H9 (cell line): ENCODE measurements at regions not wholly inside any gene's neighbourhood (a gene's known extent, or its start where the extent isn't known, plus 50 kb on each side); places are given as distances from the start of the nearest gene placed in this dataset.

Experiments used
- DNase-seq: peaks from one replicate; pipeline ENCODE4 v3.0.0-alpha.2; 2017
- H2AFZ ChIP-seq: one replicate; pipeline ENCODE4 v1.6.1; 2013; ENCODE audit warnings: mild to moderate bottlenecking, low read length, control low read depth, moderate library complexity
- H2AK5ac ChIP-seq: 2 replicates; pipeline ENCODE4 v1.6.1; 2013; ENCODE audit warnings: low read length, control low read depth, mixed read lengths; ENCODE audit not compliant: insufficient read length
- H2BK120ac ChIP-seq: one replicate; pipeline ENCODE4 v1.6.1; 2013; ENCODE audit warnings: low read depth, mild to moderate bottlenecking, low read length, control low read depth, inconsistent platforms; ENCODE audit not compliant: poor library complexity, severe bottlenecking
- H2BK12ac ChIP-seq: 2 replicates; pipeline ENCODE4 v1.6.1; 2013; ENCODE audit warnings: low read length, control low read depth, mixed read lengths, low read depth; ENCODE audit not compliant: insufficient read length
- H2BK15ac ChIP-seq: 2 replicates; pipeline ENCODE4 v1.6.1; 2013; ENCODE audit warnings: low read depth, low read length, control low read depth
- H2BK20ac ChIP-seq: one replicate; pipeline ENCODE4 v1.6.1; 2013; ENCODE audit warnings: low read depth, mild to moderate bottlenecking, low read length, control low read depth, inconsistent platforms; ENCODE audit not compliant: poor library complexity, severe bottlenecking
- H2BK5ac ChIP-seq: 2 replicates; pipeline ENCODE4 v1.6.1; 2013; ENCODE audit warnings: low read length, control low read depth, mixed read lengths; ENCODE audit not compliant: insufficient read length
- H3K14ac ChIP-seq: 2 replicates; pipeline ENCODE4 v1.6.1; 2013; ENCODE audit warnings: low read length, control low read depth; ENCODE audit not compliant: insufficient read depth
- H3K18ac ChIP-seq: 2 replicates; pipeline ENCODE4 v1.6.1; 2013; ENCODE audit warnings: low read depth, mild to moderate bottlenecking, mixed read lengths, low read length, control low read depth; ENCODE audit not compliant: insufficient read length
- H3K23ac ChIP-seq: 2 replicates; pipeline ENCODE4 v1.6.1; 2013; ENCODE audit warnings: low read length, control low read depth, mixed read lengths, low read depth; ENCODE audit not compliant: insufficient read length
- H3K23me2 ChIP-seq: 2 replicates; pipeline ENCODE4 v1.6.1; 2013; ENCODE audit warnings: low read depth, mild to moderate bottlenecking, mixed read lengths, low read length, control low read depth; ENCODE audit not compliant: insufficient read length, poor library complexity, severe bottlenecking
- H3K27ac ChIP-seq: 2 replicates; pipeline ENCODE4 v1.5.1; 2013; ENCODE audit warnings: low read length, control low read depth, mixed read lengths, low read depth; ENCODE audit not compliant: insufficient read length
- H3K27me3 ChIP-seq: 2 replicates; pipeline ENCODE4 v1.6.1; 2013; ENCODE audit warnings: low read length, control low read depth, inconsistent platforms; ENCODE audit not compliant: insufficient read depth
- H3K4ac ChIP-seq: 2 replicates; pipeline ENCODE4 v1.6.1; 2013; ENCODE audit warnings: low read depth, mild to moderate bottlenecking, control low read depth, inconsistent platforms, low read length, moderate library complexity
- H3K4me1 ChIP-seq: 2 replicates; pipeline ENCODE4 v1.6.1; 2013; ENCODE audit warnings: low read length, control low read depth, inconsistent platforms; ENCODE audit not compliant: insufficient read depth
- H3K4me2 ChIP-seq: 2 replicates; pipeline ENCODE4 v1.6.1; 2013; ENCODE audit warnings: low read length, control low read depth, mixed read lengths; ENCODE audit not compliant: insufficient read length, insufficient read depth
- H3K56ac ChIP-seq: 2 replicates; pipeline ENCODE4 v1.6.1; 2013; ENCODE audit warnings: low read depth, mild to moderate bottlenecking, mixed read lengths, low read length, control low read depth; ENCODE audit not compliant: insufficient read length
- H3K79me1 ChIP-seq: 2 replicates; pipeline ENCODE4 v1.6.1; 2013; ENCODE audit warnings: low read depth, mild to moderate bottlenecking, moderate library complexity, low read length, control low read depth, inconsistent platforms; ENCODE audit not compliant: insufficient read depth, poor library complexity, severe bottlenecking
- H3K79me2 ChIP-seq: 2 replicates; pipeline ENCODE4 v1.6.1; 2013; ENCODE audit warnings: low read length, control low read depth, inconsistent platforms; ENCODE audit not compliant: insufficient read depth
- H3K9ac ChIP-seq: 2 replicates; pipeline ENCODE4 v1.6.1; 2013; ENCODE audit warnings: low read length, control low read depth, mixed read lengths; ENCODE audit not compliant: insufficient read length; ENCODE audit errors: extremely low read depth
- H3K9me3 ChIP-seq: one replicate; pipeline ENCODE4 v1.6.1; 2013; ENCODE audit warnings: low read depth, low read length, inconsistent platforms; ENCODE audit not compliant: control insufficient read depth
- H3T11ph ChIP-seq: one replicate; pipeline ENCODE4 v1.6.1; 2013; ENCODE audit warnings: mild to moderate bottlenecking, low read length, control low read depth, inconsistent platforms
- H4K20me1 ChIP-seq: one replicate; pipeline ENCODE4 v1.6.1; 2013; ENCODE audit not compliant: control insufficient read depth, insufficient read length, insufficient read depth
- H4K5ac ChIP-seq: 2 replicates; pipeline ENCODE4 v1.6.1; 2013; ENCODE audit warnings: low read depth, mild to moderate bottlenecking, mixed read lengths, low read length, control low read depth; ENCODE audit not compliant: insufficient read length
- H4K8ac ChIP-seq: replicated peaks from 2 replicates; pipeline ENCODE4 v1.6.1; 2013; ENCODE audit warnings: low read length, control low read depth, mixed read lengths, low read depth; ENCODE audit not compliant: insufficient read length
- H4K91ac ChIP-seq: 2 replicates; pipeline ENCODE4 v1.6.1; 2013; ENCODE audit warnings: low read depth, mild to moderate bottlenecking, moderate library complexity, mixed read lengths, low read length, control low read depth; ENCODE audit not compliant: insufficient read length
- H3K27ac Mint-ChIP-seq, 3 experiments: 2 replicates in 2 of 3; 3 replicates in 1 of 3; pipeline ENCODE4 v1.8.0; 2020 to 2021; ENCODE audit warnings: mixed read lengths in 3 of 3, mild to moderate bottlenecking in 1 of 3, moderate library complexity in 1 of 3
- H3K27me3 Mint-ChIP-seq: 2 replicates; pipeline ENCODE4 v1.8.0; 2021; ENCODE audit warnings: low read depth, mild to moderate bottlenecking, moderate library complexity, mixed read lengths
- H3K36me3 Mint-ChIP-seq, 3 experiments: 2 replicates in 2 of 3; 3 replicates in 1 of 3; pipeline ENCODE4 v1.8.0; 2020 to 2021; ENCODE audit warnings: low read depth in 3 of 3, mixed read lengths in 3 of 3; ENCODE audit not compliant: insufficient read depth in 1 of 3
- H3K4me1 Mint-ChIP-seq, 2 experiments: 2 replicates each; pipeline ENCODE4 v1.8.0; 2020; ENCODE audit warnings: mixed read lengths in 2 of 2
- H3K4me3 Mint-ChIP-seq, 2 experiments: 2 replicates in 1 of 2; 3 replicates in 1 of 2; pipeline ENCODE4 v1.8.0; 2020 to 2021; ENCODE audit warnings: mild to moderate bottlenecking in 2 of 2, mixed read lengths in 2 of 2, moderate library complexity in 1 of 2
- H3K9me3 Mint-ChIP-seq, 2 experiments: 2 replicates in 1 of 2; 3 replicates in 1 of 2; pipeline ENCODE4 v1.8.0; 2020; ENCODE audit warnings: mild to moderate bottlenecking in 2 of 2, mixed read lengths in 2 of 2, moderate library complexity in 1 of 2
- CTCF ChIP-seq: fragments of 200-600 bp; sonication (generic); conservative IDR thresholded peaks from 3 replicates; pipeline ENCODE4 v1.8.0; 2021; ENCODE audit warnings: antibody characterized with exemption, mild to moderate bottlenecking
- WGBS: extraction: QIAGEN DNeasy Blood & Tissue Kit; methylation state at CpG from one replicate; pipeline ENCODE4 v1.1.7; 2013; ENCODE audit warnings: missing lambda C conversion rate, low lambda C conversion rate, mixed read lengths; ENCODE audit not compliant: insufficient read length; ENCODE audit errors: extremely low coverage; 5-methylcytosine and 5-hydroxymethylcytosine counted together

GRCh38 chrX:146658379-146658778 is 151.2 kb upstream of the CXorf51B start:
- no peak for TF ChIP-seq CTCF
- no peak overlapping the region for H3K9ac ChIP-seq
- Mint-ChIP-seq H3K4me3 (no peak overlapping the region), H3K9me3 (peaks cover 60 to 72% of the 10 kb centered on the region in 2 experiments), H3K4me1 (no peaks in the 10 kb centered on the region), H3K27me3 (no peaks in the 10 kb centered on the region), H3K27ac (no peak overlapping the region), H3K36me3 (peaks cover 12 to 33% (median 22%) of the 10 kb centered on the region in 3 experiments; a peak in 6 of 7 replicates)
- H2BK15ac ChIP-seq: no peak overlapping the region
- no peak overlapping the region for H2BK5ac ChIP-seq
- H3K23me2 ChIP-seq: no peaks in the 10 kb centered on the region
- H3K18ac ChIP-seq: no peak overlapping the region
- no peak for DNase-seq
- no peak overlapping the region for H3K4ac ChIP-seq
- H3K9me3 ChIP-seq: peaks cover 36% of the 10 kb centered on the region
- no peak overlapping the region for H4K91ac ChIP-seq
- no peaks in the 10 kb centered on the region for H4K20me1 ChIP-seq
- H3K27me3 ChIP-seq: no peaks in the 10 kb centered on the region
- H2BK12ac ChIP-seq: no peak overlapping the region
- H3K14ac ChIP-seq: no peak overlapping the region
- H2BK120ac ChIP-seq: no peak overlapping the region
- H2BK20ac ChIP-seq: no peak overlapping the region
- H4K5ac ChIP-seq: no peak overlapping the region
- H3K4me1 ChIP-seq: no peaks in the 10 kb centered on the region
- no CpG with 5 or more reads among the region's 1 CpG for WGBS
- H3K23ac ChIP-seq: no peak overlapping the region
- H3K79me2 ChIP-seq: no peaks in the 10 kb centered on the region
- H3K56ac ChIP-seq: no peak overlapping the region
- H2AFZ ChIP-seq: no peak overlapping the region
- no peak overlapping the region for H3T11ph ChIP-seq
- no peak overlapping the region for H2AK5ac ChIP-seq
- H3K79me1 ChIP-seq: no peaks in the 10 kb centered on the region
- no peak overlapping the region for H3K4me2 ChIP-seq
- no peak overlapping the region for H4K8ac ChIP-seq
- no peak overlapping the region for H3K27ac ChIP-seq
